DND-41 (cell line): ENCODE measurements at regions not wholly inside any gene's neighbourhood (a gene's known extent, or its start where the extent isn't known, plus 50 kb on each side); places are given as distances from the start of the nearest gene placed in this dataset.

ENCODE experiments used
- EZH2 ChIP-seq: IDR thresholded peaks from 3 replicates; pipeline ENCODE4 v1.6.1; 2012; ENCODE audit warnings: borderline replicate concordance, low read depth, mild to moderate bottlenecking, moderate library complexity, low read length, inconsistent platforms; ENCODE audit not compliant: severe bottlenecking
- TF ChIP-seq, protein P1 (sequence below): IDR thresholded peaks from 2 replicates; pipeline ENCODE4 v1.5.1; 2012; ENCODE audit warnings: borderline replicate concordance, low read length, moderate library complexity, mild to moderate bottlenecking; ENCODE audit not compliant: poor library complexity, severe bottlenecking; ENCODE audit errors: extremely low read depth

DNA sequence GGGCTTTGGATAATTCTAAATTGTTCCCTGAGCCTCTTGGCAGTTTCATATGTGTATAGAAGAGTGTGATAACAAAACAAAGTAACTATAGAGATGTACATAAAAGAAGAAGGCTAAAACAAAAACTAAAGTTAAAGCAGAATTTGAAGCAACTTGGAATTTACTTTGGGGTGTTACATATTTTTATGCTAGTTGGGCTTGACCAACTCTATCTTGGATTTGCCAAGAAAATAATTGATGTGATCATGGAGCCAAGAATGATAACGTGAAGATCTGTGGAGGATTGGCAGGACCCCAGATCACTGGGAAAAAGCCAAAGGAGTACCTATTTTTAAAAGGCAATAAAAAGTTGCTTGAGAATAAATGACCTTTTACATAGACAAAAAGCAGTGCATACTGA, 206.9 kb downstream of the LMO4 start:
- TF ChIP-seq, protein P1, sequence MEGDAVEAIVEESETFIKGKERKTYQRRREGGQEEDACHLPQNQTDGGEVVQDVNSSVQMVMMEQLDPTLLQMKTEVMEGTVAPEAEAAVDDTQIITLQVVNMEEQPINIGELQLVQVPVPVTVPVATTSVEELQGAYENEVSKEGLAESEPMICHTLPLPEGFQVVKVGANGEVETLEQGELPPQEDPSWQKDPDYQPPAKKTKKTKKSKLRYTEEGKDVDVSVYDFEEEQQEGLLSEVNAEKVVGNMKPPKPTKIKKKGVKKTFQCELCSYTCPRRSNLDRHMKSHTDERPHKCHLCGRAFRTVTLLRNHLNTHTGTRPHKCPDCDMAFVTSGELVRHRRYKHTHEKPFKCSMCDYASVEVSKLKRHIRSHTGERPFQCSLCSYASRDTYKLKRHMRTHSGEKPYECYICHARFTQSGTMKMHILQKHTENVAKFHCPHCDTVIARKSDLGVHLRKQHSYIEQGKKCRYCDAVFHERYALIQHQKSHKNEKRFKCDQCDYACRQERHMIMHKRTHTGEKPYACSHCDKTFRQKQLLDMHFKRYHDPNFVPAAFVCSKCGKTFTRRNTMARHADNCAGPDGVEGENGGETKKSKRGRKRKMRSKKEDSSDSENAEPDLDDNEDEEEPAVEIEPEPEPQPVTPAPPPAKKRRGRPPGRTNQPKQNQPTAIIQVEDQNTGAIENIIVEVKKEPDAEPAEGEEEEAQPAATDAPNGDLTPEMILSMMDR: no peak
- TF ChIP-seq EZH2: no peak
